ENCODE measurements at regions not wholly inside any gene's neighbourhood (a gene's known extent, or its start where the extent isn't known, plus 50 kb on each side); places are given as distances from the start of the nearest gene placed in this dataset.

- DNase-seq, result no peak
- Histone ChIP-seq H3K27ac (replicated peaks) (no peak overlapping the region), H3K9me3 (replicated peaks) (no peaks in the 10 kb centered on the region), H3K27me3 (ENCODE audit: low read depth) (no peaks in the 10 kb centered on the region), H3K4me3 (peak overlapping the region; percentile 44), H3K36me3 (no peaks in the 10 kb centered on the region), H3K4me1 (no peaks in the 10 kb centered on the region)
- intact Hi-C loops (cut with micrococcal nuclease), result loop anchor here (5.0 kb wide), 1 partner anchor 723 kb away; no protein-coding TSS in a partner anchor
- no peak for TF ChIP-seq CTCF (IDR thresholded peaks at IDR 0.05; ENCODE audit: borderline replicate concordance)
Observed at GRCh38 chr3:153043729-153044328, 118.2 kb upstream of the RAP2B start.

- no peak overlapping the region for H3K27ac ChIP-seq (replicated peaks)
- H3K9me3 ChIP-seq (replicated peaks), result no peaks in the 10 kb centered on the region
- H3K36me3 ChIP-seq, result no peaks in the 10 kb centered on the region
- H3K4me3 ChIP-seq, result no peak overlapping the region
- TF ChIP-seq CTCF (IDR thresholded peaks at IDR 0.05; ENCODE audit: borderline replicate concordance), result no peak
- H3K27me3 ChIP-seq (ENCODE audit: low read depth), result no peaks in the 10 kb centered on the region
- intact Hi-C loops (cut with micrococcal nuclease), result no loop called here
- DNase-seq, result no peak
- no peaks in the 10 kb centered on the region for H3K4me1 ChIP-seq
Observed at GRCh38 chr3:153045150-153045549, 116.9 kb upstream of the RAP2B start.

- no peak overlapping the region for H3K27ac ChIP-seq (replicated peaks)
- TF ChIP-seq CTCF (IDR thresholded peaks at IDR 0.05; ENCODE audit: borderline replicate concordance), result no peak
- H3K4me3 ChIP-seq, result no peak overlapping the region
- no peaks in the 10 kb centered on the region for H3K9me3 ChIP-seq (replicated peaks)
- intact Hi-C loops (cut with micrococcal nuclease), result no loop called here
- no peaks in the 10 kb centered on the region for H3K27me3 ChIP-seq (ENCODE audit: low read depth)
- no peak for DNase-seq
- no peaks in the 10 kb centered on the region for H3K36me3 ChIP-seq
- no peaks in the 10 kb centered on the region for H3K4me1 ChIP-seq
Observed at GRCh38 chr3:153050978-153051377, 111.0 kb upstream of the RAP2B start.

GRCh38 chr3:153051427-153052095 is 110.5 kb upstream of the RAP2B start:
- Histone ChIP-seq H3K27ac (replicated peaks) (no peak overlapping the region), H3K4me3 (no peak overlapping the region), H3K36me3 (no peaks in the 10 kb centered on the region), H3K27me3 (ENCODE audit: low read depth) (no peaks in the 10 kb centered on the region), H3K9me3 (replicated peaks) (no peaks in the 10 kb centered on the region), H3K4me1 (no peaks in the 10 kb centered on the region)
- intact Hi-C loops (cut with micrococcal nuclease), result no loop called here
- DNase-seq, result no peak
- no peak for TF ChIP-seq CTCF (IDR thresholded peaks at IDR 0.05; ENCODE audit: borderline replicate concordance)

GRCh38 chr3:153052096-153052460 is 109.9 kb upstream of the RAP2B start:
- Histone ChIP-seq H3K4me1 (no peaks in the 10 kb centered on the region), H3K9me3 (replicated peaks) (no peaks in the 10 kb centered on the region), H3K36me3 (no peaks in the 10 kb centered on the region), H3K27ac (replicated peaks) (no peak overlapping the region), H3K27me3 (ENCODE audit: low read depth) (no peaks in the 10 kb centered on the region), H3K4me3 (no peak overlapping the region)
- no peak for TF ChIP-seq CTCF (IDR thresholded peaks at IDR 0.05; ENCODE audit: borderline replicate concordance)
- DNase-seq, result no peak
- intact Hi-C loops (cut with micrococcal nuclease), result no loop called here

Data from left ventricle myocardium inferior (tissue), 1 donor.